ENCODE measurements at regions not wholly inside any gene's neighbourhood (a gene's known extent, or its start where the extent isn't known, plus 50 kb on each side); places are given as distances from the start of the nearest gene placed in this dataset.
"Not testable (repeated sequence)": the region's sequence is repeated elsewhere in the genome, so short reads cannot be mapped to it uniquely, and the experiment has no call there.

GRCh38 chr17:73856556-73856955, 212.3 kb upstream of the SDK2 start:
- DNase-seq, result no peak

DNA sequence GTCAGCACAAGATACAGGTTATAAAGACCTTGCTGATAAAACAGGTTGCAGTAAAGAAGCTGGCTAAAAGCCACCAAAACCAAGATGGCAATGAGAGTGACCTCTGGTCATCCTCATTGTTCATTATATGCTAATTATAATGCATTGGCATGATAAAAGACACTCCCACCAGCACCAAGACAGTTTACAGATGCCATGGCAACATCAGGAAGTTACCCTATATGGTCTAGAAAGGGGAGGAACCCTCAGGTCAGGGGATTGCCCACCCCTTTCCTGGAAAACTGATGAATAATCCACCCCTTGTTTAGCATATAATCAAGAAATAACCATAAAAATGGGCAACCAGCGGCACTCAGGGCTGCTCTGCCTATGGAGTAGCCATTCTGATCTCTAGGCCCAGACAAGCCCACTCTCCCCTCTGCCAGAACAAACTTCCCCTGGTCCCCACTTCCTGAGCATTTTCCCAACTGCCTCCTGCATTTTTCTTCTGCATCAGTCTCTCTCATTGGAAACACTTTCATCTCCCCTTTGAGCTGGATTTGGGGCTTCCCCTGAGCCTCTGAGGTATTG, 215.3 kb upstream of the SDK2 start:
- DNase-seq, result not testable (repeated sequence)

DNA sequence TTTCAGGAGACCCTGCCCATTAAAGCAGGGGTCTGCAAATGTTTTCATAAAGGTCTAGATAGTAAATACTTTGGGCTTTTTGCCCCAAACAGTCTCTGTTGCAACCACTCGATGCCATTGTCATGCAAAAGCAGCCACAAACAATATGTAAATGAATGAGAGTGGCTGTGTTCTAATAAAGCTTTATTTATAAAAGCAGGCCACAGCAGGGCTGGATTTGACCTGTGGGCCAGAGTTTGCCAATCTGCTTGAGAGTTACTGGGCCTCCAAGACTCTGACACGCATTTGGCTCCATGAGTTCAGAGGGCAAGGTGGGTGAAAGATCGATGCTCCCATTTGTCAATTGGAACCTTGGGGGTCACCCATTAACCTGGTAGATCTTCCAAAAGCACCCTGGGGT, 217.3 kb upstream of the SDK2 start:
- DNase-seq, result no peak

- DNase-seq, result no peak
These were observed 219.7 kb upstream of the SDK2 start for GRCh38 chr17:73863761-73864535.

GRCh38 chr17:73865831-73866230, 221.6 kb upstream of the SDK2 start:
- DNase-seq, result no peak

DNA sequence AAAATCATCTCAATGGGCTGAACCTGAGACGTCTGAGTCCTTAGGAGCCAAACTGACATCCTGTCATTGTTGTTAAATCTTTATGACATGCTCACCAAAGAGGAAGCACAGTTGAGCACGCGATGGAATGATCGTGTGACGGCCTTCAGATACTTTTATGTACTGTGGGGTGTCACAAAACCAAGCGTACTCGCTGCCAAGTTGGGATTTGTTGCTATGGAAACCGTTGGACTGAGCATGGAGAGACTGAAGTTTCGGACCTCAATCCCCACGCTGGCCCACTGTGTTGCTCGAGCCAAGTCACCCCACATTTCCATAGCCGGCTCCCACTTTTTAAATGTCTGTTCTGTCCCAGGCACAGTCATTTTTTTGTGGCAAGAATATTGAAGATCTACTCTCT, 222.8 kb upstream of the SDK2 start:
- no peak for DNase-seq

DNA sequence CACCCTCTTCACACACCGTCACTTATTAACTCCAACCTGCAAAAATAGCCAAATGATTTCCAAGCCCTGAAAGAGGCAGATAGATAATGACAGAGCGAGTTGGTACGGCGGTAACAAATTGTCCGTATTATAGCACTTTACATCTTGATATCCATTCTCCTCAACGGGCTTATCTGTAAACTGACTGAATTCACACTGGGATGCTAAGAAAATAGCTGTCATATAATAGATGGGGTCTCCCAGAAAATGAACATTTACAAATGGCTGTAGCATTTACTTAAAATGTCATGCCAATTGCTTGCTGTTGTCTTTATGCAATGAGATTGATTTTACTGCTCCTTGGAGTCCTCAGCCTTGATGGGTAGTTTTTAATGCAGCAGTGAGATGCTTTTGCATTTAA, 225.8 kb upstream of the SDK2 start:
- no peak for DNase-seq

DNA sequence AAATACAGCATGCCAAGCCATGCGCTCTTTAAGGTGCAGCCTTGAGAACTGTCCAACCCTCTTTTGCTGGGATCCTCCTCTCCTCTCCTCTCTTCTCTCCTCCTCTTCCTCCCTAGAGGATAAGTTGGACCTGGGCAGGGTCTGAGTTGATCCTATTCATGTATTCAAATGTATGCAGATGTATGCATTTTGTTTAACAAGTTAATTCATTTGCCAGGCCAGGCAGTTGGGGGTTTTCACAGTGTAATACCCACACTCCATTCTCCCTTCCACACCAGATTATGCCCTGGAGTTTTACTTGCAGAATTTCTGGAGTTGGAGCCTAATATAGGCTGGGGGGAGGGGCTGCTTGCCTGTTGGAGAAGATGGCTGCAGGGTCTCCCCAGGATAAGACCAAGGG, 226.2 kb upstream of the SDK2 start:
- no peak for DNase-seq

DNA sequence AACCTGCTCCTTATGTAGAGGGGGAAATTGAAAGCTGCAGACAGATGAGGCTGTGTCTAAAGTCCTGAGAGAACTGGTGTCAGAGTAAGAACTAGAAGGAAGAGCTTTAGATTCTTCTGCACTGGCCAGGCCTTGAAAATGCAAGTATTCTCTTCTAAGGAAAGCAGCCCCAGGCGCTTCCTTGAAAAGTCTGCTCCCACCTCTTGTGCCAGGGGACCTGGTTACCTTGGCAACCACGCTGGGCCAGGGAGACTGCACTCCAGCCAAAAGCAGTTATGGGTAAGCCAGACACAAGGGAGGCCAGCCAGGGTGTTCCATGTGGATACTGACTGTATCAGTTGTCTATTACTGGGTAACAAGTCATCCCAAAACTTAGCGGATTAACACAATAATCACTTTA, 228.6 kb upstream of the SDK2 start:
- DNase-seq, result no peak

GRCh38 chr17:73874008-73874720, 229.9 kb upstream of the SDK2 start:
- no peak for DNase-seq

DNA sequence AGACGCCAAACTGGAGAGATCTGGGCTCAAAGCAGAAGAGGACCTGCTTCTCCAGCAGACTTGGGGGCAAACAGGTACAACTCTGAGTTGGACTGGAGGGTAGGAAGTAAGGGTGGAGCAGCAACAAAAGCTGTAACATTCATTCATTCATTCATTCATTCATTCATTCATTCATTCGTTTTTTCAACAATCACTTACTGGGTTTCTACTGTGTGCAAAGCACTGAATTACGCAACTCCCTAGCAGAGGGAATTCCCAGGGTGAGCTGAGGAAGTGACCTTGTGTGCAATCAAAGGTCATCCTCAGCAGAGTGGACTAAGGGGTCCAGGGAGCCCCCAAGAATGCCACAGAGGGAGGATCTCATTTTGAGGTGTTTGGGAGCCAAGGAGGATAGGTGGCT, 231.1 kb upstream of the SDK2 start:
- DNase-seq, result no peak

- no peak for DNase-seq
These were observed 233.7 kb upstream of the SDK2 start for GRCh38 chr17:73877962-73878361.

- DNase-seq, result no peak
These were observed 234.7 kb upstream of the SDK2 start for GRCh38 chr17:73878923-73879322.

GRCh38 chr17:73879987-73880386, 235.7 kb upstream of the SDK2 start:
- no peak for DNase-seq

DNA sequence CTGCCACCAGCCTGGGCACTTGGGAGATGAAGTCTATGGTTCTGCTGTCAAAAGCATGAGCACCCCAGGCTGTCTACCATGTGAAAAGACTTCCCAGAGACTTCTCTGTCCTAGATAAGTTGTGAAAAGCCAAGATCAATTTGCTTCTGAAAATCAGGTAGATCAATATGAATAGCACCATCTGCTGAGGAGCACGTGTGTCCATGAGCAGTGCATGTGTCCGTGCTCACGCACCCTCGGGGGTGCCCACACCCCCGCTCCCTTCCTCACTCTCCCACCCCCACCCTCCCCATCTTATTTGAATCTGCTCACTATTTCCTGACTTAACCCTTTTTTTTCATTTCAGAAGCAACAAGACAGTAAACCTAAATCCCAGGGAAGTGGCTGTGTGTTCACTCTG, 238.3 kb upstream of the SDK2 start:
- no peak for DNase-seq

DNA sequence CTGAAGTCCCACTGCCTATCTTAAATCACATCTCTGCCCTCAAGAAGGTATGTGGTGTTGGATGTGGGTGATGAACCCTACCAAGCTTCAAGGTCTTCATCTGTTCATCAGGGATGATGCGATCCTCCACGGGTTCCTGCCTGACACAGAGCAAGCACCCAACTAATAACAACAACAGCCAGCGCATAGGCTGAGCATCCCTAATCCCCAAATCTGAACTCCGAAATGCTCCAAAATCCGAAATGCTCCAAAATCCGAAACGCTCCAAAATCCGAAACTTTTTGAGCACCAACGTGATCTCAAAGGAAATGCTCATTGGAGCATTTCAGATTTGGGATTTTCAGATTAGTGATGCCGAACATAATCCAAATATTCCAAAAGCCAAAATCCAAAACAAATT, 238.9 kb upstream of the SDK2 start:
- no peak for DNase-seq

DNA sequence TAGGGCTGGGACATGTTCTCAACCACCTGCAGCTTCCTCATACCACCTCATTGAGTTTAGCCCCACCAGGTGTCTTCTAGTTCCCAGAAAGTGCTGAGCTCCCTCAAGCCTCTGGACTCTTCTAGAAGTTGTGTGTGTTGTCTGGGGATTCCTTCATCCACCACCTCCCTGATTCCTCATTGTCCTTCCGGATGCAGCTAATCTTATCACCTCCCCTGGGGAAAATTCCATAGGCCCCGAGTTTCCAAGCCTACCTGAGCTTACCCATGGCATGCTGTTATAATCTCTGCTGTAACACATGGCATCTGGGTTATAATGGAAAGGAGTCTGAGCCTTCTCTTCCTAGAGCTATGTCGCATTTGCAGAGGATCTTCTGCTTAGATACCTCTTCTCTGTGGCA, 243.5 kb upstream of the SDK2 start:
- no peak for DNase-seq

DNA sequence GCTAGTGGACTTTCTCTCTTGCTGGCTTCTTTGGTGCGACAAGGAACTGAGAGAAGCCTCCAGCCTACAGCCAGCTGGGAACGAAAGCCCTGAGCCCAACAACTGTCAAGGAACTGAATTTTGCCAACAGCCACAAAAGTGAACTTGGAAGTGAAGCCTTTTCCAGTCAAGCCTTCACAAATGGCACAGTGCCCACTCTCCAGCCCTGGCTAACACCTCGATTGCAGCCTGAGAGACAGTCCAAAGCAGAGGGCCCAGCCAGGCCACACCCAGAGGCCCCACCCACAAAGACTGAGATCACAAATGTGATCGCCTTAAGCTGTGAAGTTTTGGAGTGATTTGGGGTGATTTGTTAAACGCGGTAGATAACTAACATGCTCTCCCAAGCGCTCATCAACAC, 244.6 kb upstream of the SDK2 start:
- DNase-seq, result no peak

DNA sequence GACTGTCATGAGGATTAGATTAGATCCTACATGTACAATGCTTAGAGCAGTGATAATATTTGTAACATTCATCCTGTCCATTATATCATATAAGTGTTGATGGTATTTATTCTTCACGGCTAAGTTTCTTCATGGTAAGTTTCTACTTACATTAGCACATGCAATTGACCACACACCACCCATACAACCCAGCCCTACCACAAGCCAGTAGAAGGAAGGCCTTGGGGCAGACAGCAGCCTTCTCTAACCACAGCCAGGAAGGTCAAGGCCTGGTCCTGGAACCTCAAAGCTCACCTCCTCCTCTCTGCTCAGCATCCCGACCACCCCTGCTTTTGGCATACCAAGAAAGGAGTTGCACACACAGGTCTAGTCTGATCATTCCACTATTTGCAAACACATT, 245.2 kb upstream of the SDK2 start:
- DNase-seq, result no peak

DNA sequence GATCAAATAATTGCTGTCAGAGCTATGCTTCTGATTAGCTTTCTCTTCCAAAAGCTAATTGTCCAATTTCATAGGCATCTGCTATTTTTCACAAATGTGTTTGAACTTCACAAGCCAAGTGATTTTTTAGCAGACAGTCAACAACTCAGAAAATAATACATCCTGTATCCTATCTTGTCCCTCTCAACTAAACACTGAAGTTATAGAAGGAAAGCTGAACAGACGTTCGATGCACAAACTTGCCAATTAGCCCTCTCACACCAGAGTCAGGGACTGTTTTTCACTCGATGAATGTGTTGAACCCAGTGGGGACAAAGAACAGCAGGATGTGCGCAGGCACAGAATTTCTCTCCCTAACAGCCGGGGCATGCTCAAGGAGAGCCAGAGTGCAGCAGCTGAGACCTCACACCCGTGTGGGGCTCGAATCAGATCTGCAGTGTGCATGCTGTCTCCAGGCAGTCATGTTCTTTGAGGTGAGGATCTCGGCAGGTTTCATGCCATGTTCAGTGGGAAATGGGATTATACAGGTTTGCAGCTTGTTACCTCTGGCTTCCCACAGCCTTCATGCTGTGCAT, 246.7 kb upstream of the SDK2 start:
- no peak for DNase-seq

DNA sequence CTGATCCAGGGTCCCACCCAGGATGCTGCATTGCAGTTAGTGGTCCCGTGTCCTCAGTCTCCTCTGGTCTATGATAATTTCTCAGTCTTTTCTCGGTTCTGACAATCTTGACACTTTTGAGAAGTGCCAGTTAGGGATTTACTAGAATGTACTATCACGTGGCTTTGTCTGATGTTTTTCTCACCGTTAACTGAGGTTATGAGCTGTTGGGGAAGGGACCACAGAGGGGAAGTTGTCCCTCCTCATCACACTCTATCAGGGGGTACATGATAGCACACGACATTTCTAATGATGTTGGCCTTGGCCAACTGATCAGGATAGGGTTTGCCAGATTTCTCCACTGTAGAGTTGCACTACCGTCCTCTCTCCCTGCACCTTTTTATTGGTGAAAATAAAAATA, 250.9 kb upstream of the SDK2 start:
- no peak for DNase-seq

DNA sequence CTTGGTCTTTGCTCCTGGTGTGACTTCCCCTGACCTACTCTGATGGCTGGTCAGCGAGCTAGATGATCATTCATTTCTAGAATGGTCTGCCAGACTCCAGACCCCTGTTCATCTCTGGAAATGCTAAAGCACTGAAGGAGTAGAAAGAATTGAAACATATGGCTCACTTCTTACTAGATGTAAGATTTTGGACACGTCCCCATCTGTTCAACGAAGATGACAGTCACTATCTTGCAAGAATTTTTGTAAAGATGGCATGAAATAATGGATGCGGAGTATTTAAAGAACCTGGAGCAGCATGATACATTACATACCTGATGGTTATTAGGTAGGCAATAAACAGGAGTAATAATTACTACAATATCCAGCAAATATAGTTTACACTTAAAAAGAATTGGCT, 252.7 kb upstream of the SDK2 start:
- no peak for DNase-seq

DNA sequence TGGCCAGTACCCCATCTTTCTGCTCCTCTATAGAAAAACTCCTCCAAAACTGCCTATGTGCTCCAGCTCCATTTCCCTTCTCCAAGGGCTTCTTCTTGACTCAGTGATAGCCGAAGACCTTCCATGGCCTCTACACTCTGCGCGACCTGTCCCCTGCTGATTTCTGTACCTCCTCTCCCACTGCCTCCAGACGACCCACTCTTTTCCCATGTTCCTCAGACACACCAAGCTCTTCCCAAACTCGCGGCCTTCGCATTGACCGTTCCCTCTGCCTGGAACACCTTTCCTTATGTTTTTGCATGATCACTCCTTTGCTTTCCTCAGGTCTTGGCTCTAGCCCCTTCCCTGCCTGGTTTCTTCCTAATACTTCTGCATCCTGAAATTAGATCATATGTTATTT, 255.6 kb upstream of the SDK2 start:
- no peak for DNase-seq

DNA sequence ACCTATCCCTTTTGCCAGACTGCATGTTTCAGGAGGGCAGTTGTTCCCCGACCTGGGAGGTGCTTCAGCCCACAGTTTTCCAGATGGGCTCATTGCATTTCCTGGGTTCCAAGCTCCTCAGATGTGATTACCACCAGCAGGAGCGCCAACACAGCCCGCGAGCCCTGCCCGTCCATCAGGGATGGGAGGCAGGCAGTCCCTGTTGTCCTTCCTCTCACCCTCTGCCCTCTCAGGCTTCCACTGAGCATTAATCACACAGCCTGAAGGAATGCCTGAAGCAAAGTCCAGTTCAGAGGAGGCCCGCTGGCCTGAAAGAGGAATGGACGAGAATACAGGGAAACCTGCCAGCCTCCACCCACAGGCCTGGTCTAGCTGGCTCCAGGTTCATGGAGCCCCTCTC, 256.3 kb upstream of the SDK2 start:
- no peak for DNase-seq

All from NCI-H2107 (cell line).